T1000 (cell line): ENCODE measurements at regions not wholly inside any gene's neighbourhood (a gene's known extent, or its start where the extent isn't known, plus 50 kb on each side); places are given as distances from the start of the nearest gene placed in this dataset.

ENCODE experiments used
- DNase-seq: peaks from one replicate; lab custom pipeline; 2025; ENCODE audit warnings: mixed read lengths; lab: John Stamatoyannopoulos, UW

DNA sequence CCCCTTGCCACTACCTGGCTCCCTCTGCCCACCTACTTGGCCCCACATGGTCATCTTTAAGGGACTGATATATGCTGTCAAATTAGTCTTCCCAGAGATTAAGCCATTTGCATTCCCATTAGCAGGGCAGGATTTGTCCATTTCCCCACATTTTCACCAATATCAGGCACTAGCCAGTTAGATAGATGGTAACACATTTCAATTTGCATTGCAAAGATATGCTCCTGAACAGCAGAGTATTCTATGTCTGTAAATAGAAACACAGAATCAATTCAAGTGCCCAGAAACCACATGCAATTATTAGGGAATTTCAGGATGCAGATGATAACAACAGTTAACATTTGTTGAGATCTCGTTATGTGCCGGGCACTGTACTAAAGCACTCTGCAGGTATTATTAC, 92.6 kb upstream of the IL12B start:
- DNase-seq, result no peak

DNA sequence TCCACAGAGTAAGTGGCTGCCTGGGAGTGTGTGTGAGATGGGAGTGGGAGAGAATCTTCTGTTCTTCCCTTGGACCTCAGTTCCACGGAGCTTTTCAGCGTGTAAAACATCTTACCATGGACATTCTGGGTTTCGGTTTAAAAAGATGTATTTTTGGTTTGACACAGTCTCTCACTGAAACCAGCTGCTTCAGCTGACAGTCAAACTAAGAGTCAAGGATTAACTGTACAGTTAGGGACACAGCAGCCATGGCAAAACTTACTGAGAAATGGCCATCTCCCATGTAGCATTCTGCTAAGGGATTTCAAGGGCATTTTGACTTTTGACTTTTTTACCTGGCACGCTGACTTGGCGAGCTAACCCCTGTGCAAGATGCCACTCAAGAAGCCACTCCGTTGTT, 93.8 kb upstream of the IL12B start:
- no peak for DNase-seq

DNA sequence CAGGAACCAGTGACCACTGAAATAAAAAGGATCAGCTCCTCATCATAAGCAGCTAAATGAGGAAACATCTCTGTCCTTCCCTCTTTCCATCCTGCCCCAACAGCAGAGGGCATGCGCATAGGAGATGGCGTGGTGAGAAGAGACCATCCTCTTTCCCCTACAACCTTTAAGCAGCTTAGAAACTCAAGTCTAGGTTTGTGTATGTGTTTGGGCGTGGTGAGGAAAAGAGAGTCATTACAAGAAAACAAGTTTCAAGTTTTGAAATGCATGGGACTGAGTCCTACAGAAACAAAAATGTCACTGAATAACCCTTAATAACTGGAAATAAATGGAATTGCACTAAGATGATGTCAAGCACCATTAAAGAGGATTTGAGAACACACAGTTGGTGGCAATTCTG, 96.4 kb upstream of the IL12B start:
- DNase-seq, result no peak

- DNase-seq, result no peak
Observed at GRCh38 chr5:159427180-159428012, 97.1 kb upstream of the IL12B start.

DNA sequence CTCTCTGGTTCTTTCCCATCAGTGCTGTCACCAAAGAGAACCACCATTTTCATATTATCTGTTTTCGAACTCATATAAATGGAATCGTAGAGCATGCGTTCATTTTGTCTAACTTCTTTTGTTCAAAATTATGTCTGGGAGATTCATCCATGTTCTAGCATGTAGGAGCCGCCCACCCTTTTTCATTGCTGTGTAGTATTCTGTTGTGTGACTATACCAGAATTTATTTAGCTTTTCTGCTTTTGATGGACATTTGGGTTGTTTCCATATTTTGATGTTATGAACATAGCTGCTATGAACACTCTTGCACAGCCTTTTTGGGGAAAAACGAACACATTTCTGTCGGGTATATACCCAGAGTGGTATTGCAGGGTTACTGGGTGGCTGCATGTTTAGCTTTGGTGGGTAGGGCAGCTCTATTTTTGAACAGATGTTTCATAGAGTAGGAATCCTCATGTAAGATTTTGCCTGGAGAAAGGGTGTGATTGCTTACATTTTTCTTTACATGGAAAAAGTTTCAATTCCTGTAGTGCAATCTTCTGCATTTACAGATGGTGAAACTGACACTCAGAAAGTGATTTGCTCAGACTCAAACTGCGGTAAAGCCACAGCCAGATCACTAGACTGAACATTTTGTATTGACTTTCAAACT, 100.2 kb upstream of the IL12B start:
- DNase-seq, result no peak

- DNase-seq, result no peak
Observed at GRCh38 chr5:159435855-159436254, 105.6 kb upstream of the IL12B start.

DNA sequence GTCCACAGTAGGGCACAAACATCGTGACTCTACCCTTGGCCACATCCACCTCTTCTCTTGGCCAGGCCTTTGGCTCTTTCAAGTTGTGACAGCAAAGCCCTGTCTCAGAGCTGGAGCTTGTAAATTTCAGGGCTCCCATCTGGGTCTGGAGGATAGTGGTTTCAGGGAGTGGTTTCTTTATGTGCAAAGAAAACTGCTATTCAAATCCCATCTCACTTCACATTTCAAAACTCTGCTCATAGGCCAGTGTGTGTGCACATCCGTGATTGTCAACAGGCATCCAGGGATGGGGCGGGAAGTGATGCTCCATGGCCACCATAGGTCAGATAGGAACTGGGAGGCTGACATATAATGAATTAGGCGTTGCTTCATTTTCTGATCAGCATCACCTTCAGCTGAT, 107.8 kb upstream of the IL12B start:
- no peak for DNase-seq

DNA sequence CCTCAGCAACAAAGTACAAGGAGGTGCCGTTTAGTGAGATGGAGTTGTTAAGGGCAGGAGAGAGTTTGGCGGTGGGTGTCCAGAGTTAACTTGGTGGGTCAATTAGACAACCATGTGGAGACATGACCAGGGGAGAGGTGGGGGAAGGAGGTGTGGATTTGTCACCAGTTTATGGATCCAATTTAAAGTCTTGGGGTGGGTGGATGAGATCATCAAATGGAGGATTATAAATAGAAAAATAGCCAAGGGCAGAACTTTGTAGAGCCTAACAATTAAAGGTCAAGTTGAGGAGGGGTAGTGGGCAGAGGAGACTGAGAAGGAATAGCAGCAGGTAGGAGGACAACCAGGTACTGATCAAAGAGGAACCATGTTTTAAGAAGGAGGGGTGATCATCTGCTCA, 108.7 kb upstream of the IL12B start:
- DNase-seq, result no peak

- DNase-seq, result no peak
Observed at GRCh38 chr5:159440235-159440634, 109.9 kb upstream of the IL12B start.

DNA sequence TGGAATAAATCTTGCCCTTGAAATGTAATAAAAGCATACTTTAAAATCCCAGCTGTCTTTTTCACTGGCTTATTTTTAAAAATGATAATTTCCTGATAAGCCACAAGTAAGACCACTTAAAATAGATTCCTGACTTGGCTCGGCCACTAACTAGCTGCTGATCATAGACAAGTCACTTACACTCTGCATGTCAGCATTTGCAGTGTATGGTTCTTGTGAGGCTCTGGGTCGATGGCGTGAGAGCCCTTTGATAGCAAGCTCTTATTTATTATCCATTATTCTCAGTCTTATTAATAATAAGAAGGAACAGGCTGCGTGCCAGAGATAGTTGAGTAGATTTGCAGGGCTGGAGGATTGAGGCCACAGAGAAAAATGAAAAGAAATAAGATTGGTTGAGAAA, 110.7 kb upstream of the IL12B start:
- no peak for DNase-seq

GRCh38 chr5:159441441-159441840, 111.2 kb upstream of the IL12B start:
- DNase-seq, result no peak

GRCh38 chr5:159442206-159442850, 112.0 kb upstream of the IL12B start:
- DNase-seq, result no peak

DNA sequence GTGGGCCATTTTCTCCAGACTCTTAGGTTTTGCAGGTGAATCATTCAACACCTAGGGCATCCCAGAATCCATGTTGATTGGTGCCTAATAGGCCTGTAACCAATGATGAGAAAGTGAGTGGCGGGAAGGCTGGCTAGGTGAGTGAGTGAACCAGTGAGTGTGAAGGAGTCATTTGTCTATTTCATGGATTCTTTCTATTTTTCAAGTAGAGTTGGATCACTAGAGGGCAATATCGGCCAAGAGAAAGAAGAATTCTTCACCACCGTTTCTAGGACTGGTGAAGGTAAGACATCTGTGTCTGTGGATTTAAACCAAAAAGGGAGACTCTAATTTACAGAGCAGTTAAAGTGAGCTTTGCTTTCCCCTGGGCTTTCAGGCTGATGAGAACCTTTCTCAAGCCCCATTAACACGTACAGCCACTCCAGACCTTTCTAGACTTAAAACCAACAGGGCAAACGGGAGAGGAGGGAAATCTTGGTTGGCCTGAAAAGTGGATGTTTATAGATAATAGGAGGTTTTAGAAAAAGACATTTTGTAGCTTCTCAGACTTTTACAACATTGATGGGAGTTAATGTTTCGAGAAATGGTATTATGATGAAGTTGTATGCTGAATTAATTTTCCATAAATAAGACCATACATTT, 114.3 kb upstream of the IL12B start:
- DNase-seq, result no peak

DNA sequence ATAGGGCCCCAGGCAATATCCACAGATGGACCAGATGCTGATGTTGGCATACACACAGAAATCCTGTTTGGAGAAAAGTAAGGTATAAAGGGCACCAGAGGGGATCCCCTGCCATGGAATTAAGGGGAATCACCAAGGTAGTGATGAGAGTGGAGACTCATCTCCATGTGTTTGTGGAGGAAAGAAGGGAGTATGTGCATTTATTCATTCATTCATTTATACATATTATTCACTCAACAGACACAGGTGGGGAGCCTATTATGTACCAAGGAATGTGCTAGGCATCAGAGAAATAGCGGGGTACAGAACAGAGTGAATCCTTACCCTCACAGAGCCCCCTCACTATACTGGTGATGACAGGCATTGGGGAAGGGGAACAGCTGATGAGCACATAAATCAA, 116.8 kb upstream of the IL12B start:
- DNase-seq, result no peak

DNA sequence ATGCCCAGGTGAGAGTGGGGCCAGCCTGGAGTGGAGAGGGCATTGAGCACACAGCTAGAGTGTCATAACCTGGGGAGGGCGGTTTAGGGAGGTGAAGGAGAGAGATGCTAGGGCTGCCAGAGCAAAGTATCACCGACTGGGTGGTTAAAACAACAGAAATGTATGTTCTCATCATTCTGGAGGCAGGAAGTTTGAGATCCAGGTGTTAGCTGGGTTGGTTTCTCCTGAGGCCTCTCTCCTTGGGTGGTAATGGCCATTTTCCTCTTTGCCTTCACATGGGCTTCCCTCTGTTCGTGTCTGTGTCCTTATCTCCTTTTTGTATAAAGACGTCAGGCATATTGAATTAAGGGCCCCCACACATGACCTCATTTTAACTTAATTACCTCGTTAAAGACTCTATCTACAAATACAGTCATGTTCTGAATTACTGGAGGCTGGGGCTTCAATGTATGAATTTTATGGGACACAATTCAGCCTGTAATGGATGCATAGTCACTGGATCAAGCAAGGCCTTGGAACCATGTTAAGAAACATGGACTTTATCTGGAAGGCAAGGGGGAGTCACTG, 118.6 kb upstream of the IL12B start:
- DNase-seq, result no peak

DNA sequence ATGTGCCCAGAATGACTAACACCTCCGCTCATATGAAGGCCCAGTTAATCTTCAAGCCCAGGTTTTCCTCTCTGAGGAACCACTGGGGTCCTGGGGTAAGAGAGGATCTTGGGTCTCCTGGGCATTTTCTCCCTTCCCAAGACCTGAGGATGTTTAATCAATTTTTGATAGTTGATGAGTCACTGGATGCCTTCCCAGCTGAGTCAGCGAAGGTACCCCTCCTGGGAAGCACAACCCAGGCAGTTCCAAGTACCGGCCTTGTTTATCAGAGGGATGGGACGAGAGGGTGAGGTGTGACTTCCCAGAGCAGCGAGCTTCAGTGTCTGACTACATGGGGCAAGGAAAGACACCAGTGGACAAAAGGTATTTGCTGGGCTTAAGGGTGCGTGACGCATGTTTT, 119.6 kb upstream of the IL12B start:
- peak; percentile 39 for DNase-seq

- no peak for DNase-seq
Observed at GRCh38 chr5:159450417-159450816, 120.1 kb upstream of the IL12B start.

DNA sequence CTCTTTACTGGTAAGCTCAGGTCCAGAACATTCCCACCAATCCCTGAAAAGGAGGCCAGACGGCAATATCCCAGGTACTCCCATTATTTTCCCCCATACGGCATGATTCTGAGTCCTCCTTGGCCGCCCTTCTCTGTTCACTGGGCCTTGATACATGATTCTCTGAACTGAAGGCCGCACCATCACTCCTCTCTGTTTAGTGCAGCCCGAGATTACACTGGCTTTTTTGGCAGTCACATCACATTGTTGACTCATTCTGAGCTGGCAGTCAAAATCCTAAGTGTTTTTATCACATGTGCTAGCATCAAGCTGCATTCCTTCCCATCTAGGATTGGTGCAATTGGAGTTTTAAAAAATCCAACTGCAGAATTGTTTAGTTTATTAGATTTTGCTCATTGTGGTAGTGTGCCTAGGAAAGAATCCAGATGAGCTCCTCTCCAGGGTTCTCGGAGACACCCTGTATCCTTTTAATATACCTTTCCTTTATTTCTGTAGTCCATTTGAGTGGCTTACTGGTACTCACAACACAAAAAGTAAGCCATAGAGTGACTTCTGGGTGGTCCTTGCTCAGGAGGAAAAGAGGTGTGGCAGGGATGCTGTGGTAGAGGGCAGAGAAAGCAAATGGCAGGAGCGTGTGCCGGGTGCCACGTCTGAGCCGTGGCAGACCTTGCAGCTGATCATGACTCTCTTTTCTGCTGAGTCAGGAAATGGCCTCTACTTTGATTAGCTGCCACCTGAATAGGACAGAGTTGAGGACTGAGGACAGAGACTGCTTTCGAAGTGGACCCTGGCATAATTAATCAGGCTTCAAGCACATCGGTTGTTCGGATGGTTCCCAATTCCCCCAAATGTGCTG, 121.1 kb upstream of the IL12B start:
- peak; percentile 37 for DNase-seq

DNA sequence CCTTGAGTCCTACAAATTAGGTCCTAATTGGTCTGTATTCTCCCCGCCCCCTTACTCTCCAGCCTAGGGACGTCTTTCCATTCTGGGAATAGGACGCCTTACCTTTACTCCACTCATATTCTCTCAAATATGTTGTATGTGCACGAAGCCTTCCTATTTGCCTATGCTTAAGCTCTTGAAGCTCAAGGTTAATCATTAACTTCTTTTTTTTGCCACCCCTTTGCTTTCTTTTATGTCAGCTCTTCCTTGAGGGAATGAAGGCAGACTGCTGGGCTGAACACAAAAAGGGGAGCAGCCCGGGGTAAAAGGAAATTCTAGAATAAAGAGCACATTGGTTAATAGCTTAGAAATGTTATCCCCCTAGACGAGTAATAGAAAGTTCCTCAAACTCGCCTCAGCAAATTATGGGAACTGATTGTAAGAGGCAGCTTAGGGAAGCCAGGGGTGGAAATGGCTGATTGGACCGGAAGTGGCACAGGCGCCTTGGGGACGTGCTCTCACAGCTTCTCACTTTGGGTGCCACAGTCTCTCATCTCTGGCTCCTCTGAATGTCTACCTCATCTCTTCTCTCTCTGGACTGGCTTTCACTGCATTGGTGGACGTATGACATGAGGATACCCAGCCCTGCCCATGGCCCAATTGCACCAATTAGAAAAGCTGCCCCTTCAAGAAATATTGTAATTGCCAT, 122.3 kb upstream of the IL12B start:
- DNase-seq, result no peak

GRCh38 chr5:159453209-159453608, 122.9 kb upstream of the IL12B start:
- DNase-seq, result no peak

GRCh38 chr5:159456261-159456660, 126.0 kb upstream of the IL12B start:
- no peak for DNase-seq
